GM12873 (cell line): ENCODE measurements at regions not wholly inside any gene's neighbourhood (a gene's known extent, or its start where the extent isn't known, plus 50 kb on each side); places are given as distances from the start of the nearest gene placed in this dataset.

ENCODE experiments used
- TF ChIP-seq, protein P1 (sequence below): IDR thresholded peaks from 2 replicates; pipeline ENCODE4 v1.5.1; 2012; ENCODE audit warnings: low read depth, mild to moderate bottlenecking, moderate library complexity, low read length, control low read depth; ENCODE audit not compliant: insufficient read depth; ENCODE audit errors: missing control alignments

DNA sequence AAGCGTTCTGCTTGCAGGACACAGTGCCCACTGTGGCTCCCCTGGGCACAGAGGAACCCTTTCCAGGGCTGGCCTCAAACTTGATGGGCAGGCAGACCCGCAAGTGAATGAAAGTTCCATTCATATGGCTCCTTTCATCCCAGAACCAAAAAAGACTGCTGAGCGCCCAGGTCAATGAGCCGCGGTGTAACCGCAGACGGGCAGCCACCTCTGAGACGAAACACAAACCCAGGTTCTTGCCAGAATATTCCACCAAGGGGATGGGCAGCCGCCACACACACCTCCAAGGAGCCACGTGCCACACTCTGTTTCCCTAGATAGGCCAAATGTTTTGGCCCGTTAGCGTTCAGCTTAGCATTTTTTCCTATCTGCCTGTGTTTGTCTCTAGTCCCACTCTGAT is 82.8 kb upstream of the IGF1R start:
- TF ChIP-seq, protein P1, sequence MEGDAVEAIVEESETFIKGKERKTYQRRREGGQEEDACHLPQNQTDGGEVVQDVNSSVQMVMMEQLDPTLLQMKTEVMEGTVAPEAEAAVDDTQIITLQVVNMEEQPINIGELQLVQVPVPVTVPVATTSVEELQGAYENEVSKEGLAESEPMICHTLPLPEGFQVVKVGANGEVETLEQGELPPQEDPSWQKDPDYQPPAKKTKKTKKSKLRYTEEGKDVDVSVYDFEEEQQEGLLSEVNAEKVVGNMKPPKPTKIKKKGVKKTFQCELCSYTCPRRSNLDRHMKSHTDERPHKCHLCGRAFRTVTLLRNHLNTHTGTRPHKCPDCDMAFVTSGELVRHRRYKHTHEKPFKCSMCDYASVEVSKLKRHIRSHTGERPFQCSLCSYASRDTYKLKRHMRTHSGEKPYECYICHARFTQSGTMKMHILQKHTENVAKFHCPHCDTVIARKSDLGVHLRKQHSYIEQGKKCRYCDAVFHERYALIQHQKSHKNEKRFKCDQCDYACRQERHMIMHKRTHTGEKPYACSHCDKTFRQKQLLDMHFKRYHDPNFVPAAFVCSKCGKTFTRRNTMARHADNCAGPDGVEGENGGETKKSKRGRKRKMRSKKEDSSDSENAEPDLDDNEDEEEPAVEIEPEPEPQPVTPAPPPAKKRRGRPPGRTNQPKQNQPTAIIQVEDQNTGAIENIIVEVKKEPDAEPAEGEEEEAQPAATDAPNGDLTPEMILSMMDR: no peak

DNA sequence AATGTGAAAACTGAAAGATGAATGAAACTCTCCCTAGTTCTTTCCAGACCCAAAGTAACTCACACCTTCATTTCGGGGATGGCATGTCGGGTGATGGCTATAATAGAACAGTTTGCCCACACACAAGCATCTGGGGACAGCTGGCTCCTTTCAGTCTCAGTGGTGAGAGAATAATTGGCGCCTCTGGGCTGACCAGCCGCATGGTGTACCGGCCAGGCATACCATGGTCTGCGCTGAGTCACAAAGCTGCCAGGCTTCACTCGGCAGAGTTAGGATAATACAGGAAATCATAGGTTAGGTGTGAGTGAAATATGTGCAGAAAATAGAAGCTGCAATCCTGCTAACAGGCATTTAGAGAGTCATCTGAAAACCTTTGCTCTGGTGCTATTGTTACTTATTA is 80.4 kb upstream of the IGF1R start:
- TF ChIP-seq, protein P1: no peak

DNA sequence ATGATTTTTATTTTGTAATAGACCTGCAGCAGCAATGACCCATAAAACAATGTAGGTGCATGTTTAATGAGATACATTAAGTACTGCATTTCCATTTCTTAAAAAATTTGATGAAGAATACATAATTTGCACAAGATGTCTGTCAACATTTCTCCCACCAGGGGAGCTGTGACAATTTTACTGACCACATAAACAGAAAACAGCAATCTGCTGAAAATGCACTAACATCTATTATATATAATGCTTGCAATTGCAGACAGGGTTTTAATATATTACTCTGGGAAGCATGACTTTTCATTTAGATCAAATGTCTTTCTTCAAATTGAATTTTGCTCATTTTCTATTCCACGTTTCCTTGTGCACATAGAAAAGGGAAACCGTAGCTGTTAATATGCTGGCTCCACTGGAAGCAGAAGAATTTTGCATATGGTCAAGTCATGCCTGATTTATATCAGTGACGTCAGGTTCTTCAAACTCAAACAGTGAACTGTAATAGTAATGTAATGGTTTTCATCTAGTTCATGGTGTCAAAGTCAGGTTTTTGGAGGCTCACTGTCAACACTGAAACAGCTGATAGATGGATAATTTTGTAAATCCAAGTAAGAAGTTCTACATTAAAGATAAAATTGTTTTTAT is 79.8 kb upstream of the IGF1R start:
- TF ChIP-seq, protein P1: peak; percentile 19

DNA sequence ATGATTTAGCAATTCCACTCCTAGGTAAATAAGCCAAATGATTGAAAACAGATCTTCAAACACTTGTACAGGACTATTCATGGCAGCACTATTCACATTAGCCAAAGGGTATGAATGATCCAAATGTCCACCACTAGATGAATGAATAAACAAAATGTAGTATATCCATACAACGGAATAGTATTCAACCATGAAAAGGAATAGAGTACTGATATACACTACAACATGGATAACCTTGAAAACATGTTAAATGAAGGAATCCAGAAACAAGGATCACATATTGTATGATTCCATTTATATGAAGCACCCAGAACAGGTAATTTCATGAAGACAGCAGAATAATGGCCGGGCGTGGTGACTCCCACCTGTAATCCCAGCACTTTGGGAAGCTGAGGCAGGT is 78.2 kb upstream of the IGF1R start:
- TF ChIP-seq, protein P1: no peak

DNA sequence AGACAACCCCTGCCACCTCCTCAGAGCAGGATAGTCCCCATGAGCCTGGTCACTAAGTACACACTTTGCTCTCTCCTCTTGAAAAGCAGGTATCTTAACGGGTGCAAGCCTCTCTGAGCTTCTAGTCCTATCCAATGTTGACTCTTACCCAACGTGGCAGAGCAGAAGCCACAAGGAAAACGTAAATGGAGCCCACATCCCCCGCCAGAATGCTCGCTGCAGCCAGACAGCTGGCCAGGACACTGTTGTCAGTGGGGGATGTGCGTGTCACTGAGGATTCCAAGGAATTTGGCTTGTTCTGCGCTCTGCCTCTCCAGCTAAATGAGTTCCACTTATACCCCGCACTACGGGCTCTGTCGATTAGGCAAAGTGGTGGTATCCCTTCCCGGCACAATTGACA is 67.8 kb upstream of the IGF1R start:
- TF ChIP-seq, protein P1: no peak

DNA sequence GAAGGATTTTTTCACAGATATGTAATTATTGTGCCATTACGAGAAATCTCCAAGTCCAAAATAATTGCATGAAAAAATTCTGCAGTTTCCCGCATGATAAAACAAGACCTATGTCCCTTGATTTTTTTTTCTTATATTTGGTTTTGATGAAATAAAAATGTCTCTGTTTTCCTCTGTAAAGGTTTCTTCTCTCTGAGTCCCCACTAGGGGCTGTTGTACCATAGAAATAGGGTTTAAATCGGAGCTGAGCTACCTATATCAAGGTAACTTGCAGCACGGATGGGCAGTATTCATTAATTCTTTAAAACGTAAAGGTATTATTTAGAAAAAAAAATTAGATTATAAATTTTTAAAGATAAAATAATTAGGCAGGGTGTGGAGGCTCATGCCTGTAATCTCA is 66.6 kb upstream of the IGF1R start:
- TF ChIP-seq, protein P1: no peak

DNA sequence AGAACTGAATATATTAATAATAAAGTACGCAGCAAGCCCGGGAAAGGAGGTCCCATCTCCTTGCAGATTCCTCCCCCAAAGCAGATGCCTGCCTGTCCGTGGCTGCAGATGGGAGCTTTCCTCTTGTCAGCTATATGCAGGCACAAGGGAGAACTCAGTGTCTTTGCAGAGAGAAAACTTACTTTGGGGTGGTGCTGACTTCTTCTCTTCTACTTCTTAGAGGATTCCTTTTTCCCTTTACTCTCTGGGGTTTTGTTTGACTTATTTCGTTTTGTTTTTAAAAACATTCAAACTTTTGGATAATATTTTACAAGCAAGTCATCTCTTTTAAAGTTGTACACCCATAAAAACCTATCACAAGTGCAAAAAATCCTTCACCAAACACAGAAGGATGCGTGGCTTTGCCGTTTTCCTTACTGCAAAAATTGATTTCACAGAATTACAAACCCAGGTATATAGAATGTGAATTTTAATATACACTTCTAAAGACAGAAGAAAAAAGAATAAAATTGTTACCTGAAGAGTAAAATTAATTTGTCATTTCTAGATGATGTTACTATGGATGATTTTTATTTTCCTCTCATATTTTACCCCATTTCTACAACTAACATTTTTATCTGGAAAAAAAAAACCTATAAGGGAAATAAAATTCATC is 65.3 kb upstream of the IGF1R start:
- TF ChIP-seq, protein P1: no peak
